ENCODE measurements at regions not wholly inside any gene's neighbourhood (a gene's known extent, or its start where the extent isn't known, plus 50 kb on each side); places are given as distances from the start of the nearest gene placed in this dataset.

DNA sequence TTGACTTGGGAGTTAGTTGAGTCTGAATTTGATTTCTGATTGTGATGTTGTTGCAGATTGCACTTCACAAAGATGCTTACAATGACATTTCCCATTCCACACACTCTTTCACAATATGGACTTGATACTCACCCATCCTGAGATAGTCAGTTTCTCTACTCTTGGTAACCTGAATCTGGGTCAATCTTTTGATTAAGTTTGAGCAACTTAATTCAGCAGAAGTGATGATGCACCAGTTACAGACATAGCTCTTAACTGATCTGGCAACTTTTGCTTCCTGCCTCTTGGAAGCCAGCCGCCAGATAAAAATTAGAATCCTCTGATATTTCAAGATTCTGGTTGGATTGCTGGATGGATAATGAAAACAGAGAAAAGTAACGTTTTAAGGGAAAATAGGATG lies 79.7 kb upstream of the OSMR start:
- H3K4me1 ChIP-seq, result no peaks in the 10 kb centered on the region
- no peak overlapping the region for H3K9ac ChIP-seq (ENCODE audit: low read depth in 2 of 2, low read length in 2 of 2)
- no peaks in the 10 kb centered on the region for H3K27me3 ChIP-seq
- intact Hi-C loops (cut with DNase I), result no loop called here
- TF ChIP-seq, protein P1, sequence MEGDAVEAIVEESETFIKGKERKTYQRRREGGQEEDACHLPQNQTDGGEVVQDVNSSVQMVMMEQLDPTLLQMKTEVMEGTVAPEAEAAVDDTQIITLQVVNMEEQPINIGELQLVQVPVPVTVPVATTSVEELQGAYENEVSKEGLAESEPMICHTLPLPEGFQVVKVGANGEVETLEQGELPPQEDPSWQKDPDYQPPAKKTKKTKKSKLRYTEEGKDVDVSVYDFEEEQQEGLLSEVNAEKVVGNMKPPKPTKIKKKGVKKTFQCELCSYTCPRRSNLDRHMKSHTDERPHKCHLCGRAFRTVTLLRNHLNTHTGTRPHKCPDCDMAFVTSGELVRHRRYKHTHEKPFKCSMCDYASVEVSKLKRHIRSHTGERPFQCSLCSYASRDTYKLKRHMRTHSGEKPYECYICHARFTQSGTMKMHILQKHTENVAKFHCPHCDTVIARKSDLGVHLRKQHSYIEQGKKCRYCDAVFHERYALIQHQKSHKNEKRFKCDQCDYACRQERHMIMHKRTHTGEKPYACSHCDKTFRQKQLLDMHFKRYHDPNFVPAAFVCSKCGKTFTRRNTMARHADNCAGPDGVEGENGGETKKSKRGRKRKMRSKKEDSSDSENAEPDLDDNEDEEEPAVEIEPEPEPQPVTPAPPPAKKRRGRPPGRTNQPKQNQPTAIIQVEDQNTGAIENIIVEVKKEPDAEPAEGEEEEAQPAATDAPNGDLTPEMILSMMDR (IDR thresholded peaks at IDR 0.05), result no peak
- no peak for DNase-seq
- no peak overlapping the region for H3K4me3 ChIP-seq
- no peaks in the 10 kb centered on the region for H3K9me3 ChIP-seq
- H3K36me3 ChIP-seq, result no peaks in the 10 kb centered on the region
- no peak overlapping the region for H3K27ac ChIP-seq

DNA sequence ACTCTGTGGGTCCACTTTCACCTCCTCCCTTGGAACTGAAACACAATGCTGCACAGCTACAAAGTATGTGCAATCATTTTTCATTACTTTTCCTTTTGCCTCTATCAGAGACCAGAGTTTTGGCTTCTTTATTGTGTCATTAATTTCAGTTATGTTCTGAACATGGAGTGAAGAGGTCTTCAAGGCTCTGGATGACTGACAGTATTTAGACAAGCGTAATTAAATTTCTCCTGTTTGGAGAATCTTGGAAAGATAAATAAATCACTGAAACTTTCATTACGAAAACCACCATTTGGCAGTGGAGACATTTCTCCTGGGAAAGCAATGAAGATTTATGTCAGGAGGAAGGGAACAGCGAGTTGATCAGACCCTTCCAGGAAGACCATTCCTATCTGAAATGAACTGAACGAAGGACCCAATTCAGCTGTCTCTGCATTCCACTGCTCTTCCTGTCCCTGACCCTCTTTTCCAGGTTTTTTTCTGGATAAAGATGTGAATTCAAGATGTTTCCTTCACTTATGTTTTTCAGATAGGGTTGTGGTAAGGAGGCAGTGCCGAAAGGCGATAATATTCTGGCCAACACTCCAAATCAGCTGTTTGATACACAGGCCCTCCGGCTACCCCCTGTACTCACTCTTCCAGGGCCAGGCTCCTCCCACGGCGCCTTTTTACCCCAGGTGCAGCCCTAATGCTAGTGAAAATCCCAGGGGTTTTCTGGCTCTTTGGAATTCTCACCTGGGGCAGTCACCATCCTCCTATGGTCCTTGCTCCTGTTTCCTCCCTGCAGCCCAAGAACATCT lies 77.2 kb upstream of the OSMR start:
- no peak for DNase-seq
- Histone ChIP-seq H3K27me3 (no peaks in the 10 kb centered on the region), H3K36me3 (no peaks in the 10 kb centered on the region), H3K4me3 (no peak overlapping the region), H3K4me1 (no peaks in the 10 kb centered on the region), H3K9ac (ENCODE audit: low read depth in 2 of 2, low read length in 2 of 2) (no peak overlapping the region), H3K27ac (no peak overlapping the region), H3K9me3 (no peaks in the 10 kb centered on the region)
- intact Hi-C loops (cut with DNase I), result no loop called here
- TF ChIP-seq, protein P1 (IDR thresholded peaks at IDR 0.05), result no peak

DNA sequence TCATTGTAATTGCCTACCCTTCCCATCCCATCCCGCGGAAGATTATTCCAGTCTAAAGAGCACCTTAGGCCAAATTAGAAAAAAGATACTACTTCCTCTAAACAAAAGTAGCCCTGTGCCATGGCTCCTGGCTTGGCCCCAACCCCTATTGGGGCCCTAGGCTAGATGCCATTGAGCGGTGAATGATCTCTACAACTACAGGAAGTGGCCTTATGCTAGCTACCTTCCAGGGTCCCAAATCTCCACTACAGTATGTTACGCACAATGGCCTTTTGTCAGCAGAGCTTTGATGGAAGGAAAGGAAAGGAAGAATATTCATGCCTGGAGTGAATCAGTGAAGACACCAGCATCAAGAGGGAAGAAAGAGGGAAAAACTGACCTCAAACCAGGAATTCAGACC lies 73.3 kb upstream of the OSMR start:
- no peak for DNase-seq
- H3K27ac ChIP-seq, result no peak overlapping the region
- H3K9ac ChIP-seq (ENCODE audit: low read depth in 2 of 2, low read length in 2 of 2), result no peak overlapping the region
- TF ChIP-seq, protein P1 (IDR thresholded peaks at IDR 0.05), result no peak
- H3K4me1 ChIP-seq, result no peaks in the 10 kb centered on the region
- intact Hi-C loops (cut with DNase I), result no loop called here
- H3K4me3 ChIP-seq, result no peak overlapping the region
- no peaks in the 10 kb centered on the region for H3K36me3 ChIP-seq
- H3K27me3 ChIP-seq, result no peaks in the 10 kb centered on the region
- no peaks in the 10 kb centered on the region for H3K9me3 ChIP-seq

DNA sequence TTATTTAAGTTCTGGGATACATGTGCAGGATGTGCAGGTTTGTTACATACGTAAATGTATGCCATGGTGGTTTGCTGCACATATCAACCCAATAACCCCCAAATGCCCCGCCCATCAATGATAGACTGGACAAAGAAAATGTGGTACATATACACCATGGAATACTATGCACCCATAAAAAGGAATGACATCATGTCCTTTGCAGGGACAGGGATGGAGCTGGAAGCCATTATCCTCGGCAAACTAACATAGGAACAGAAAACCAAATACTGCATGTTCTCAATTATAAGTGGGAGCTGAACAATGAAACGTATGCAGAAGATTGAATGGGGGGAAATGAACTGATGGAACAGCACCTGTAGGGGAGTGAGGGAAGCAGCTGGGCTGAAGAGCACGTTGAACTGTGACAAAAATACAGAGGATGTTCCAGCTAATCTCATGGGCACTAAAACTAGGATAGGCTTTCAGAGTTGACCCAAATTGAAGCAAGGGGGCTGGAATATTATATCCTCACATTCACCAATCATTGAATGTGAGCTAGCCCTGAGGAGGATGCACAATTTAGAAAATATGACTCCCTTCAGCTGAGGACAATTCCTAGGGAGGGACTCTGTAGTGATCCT lies 70.5 kb upstream of the OSMR start:
- H3K4me3 ChIP-seq, result no peak overlapping the region
- no peaks in the 10 kb centered on the region for H3K9me3 ChIP-seq
- intact Hi-C loops (cut with DNase I), result no loop called here
- H3K27ac ChIP-seq, result no peak overlapping the region
- H3K4me1 ChIP-seq, result no peaks in the 10 kb centered on the region
- H3K9ac ChIP-seq (ENCODE audit: low read depth in 2 of 2, low read length in 2 of 2), result no peak overlapping the region
- H3K36me3 ChIP-seq, result no peaks in the 10 kb centered on the region
- H3K27me3 ChIP-seq, result no peaks in the 10 kb centered on the region
- no peak for DNase-seq
- TF ChIP-seq, protein P1 (IDR thresholded peaks at IDR 0.05), result no peak

DNA sequence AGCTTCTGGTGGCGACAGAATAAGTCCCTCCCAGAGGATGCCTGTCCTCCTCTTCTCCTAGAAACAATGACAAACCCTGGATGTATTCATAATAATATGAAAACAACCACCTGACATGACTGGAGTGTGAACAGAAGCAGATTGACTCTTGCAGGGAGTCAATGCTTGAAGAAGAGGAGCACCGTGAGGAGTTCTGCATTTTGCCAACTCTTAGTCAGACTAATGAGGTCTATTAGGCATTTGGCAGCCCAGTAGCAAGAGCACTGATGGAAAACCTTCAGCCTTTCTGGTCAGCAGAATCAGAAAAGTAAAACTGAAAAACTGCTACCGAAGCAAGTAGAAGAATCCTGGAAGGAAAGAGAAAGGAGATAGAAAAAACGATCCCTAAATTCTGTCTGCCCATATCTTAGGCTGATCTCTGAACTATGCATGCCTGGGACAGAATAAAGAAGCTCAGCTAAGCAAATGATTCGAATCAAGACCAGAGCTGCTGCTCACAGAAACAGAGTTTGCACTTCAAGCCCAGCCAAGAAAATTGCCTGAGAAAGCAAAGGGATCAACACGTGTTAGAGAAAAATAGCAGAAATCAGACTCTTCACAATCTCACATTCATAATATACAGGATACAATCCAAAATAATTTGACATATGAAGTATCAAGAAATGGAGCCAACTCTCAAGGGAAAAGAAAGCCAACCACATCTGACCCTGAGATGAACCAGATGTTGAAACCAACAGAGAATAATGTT lies 69.5 kb upstream of the OSMR start:
- Histone ChIP-seq H3K4me3 (no peak overlapping the region), H3K36me3 (no peaks in the 10 kb centered on the region), H3K9ac (ENCODE audit: low read depth in 2 of 2, low read length in 2 of 2) (no peak overlapping the region), H3K9me3 (no peaks in the 10 kb centered on the region), H3K27ac (no peak overlapping the region), H3K27me3 (no peaks in the 10 kb centered on the region), H3K4me1 (no peaks in the 10 kb centered on the region)
- no peak for DNase-seq
- intact Hi-C loops (cut with DNase I), result no loop called here
- TF ChIP-seq, protein P1 (IDR thresholded peaks at IDR 0.05), result no peak

Measured in colonic mucosa (tissue), 4 donors.